Pons (tissue), 1 donor: ENCODE measurements at regions not wholly inside any gene's neighbourhood (a gene's known extent, or its start where the extent isn't known, plus 50 kb on each side); places are given as distances from the start of the nearest gene placed in this dataset.

Source experiments
- DNase-seq: peaks from one replicate; pipeline ENCODE4 v3.0.0-alpha.2; 2016; ENCODE audit warnings: low spot score

- no peak for DNase-seq
Observed at GRCh38 chr4:14046642-14047041, 419.1 kb upstream of the BOD1L1 start.

DNA sequence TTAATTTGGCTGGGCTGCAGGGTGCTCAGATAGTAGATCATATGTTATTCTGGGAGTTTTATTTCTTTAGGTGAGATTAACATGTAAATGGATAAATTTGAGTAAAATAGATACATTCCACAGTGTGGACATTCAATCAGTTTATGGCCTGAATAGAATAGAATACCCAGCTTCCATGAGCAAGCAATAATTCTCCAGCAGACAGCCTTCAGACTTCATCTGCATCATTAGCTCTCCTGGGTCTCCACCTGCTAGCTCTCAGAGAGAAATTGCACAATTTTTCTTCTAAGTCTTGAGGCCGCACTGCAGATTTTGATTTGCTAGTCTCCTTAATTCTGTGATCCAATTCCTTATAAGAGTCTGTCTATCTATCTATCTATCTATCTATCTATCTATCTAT is 420.3 kb upstream of the BOD1L1 start:
- no peak for DNase-seq

GRCh38 chr4:14049946-14050345 is 422.4 kb upstream of the BOD1L1 start:
- DNase-seq = no peak

GRCh38 chr4:14053291-14053690 is 425.8 kb upstream of the BOD1L1 start:
- no peak for DNase-seq

DNA sequence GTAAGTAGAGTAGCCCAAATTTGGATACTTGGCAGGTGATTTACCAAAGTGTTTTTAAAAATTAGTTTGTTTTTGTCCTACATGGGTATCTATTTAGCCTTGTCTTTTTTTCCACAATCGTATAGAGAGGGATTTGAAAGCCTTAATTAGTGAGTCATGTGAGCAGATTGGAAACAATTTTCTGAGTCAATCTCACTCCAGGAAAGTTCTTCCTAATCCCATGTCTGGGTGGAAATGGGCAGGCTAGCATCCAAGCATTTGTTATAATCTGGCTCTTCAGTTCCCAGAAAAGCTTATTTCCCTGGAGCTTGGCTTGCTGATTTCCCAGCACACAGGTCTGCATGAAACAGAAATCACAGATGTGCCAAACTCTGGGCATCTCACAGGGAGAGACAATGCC is 426.9 kb upstream of the BOD1L1 start:
- DNase-seq = no peak

DNA sequence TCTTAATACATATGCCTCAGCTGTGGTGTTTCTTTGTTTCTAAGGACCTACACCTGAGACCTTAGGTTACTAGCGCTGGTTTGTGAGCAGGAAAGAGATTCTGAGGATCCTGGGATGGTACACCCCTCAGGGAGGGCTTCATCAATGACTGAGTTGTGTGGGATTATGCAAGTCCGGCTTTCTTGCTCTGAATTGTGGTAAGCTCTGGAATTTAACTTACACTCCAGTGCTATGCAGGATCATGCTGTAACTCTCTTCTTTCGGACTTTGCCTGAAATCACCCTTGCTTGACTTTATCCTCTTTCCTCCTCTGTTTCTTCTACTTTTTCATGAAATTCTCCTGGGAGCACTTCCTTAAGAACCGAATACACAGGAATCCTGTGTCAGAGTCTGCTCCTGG is 431.5 kb upstream of the BOD1L1 start:
- DNase-seq = no peak

- DNase-seq = no peak
Observed at GRCh38 chr4:14064984-14065383, 437.5 kb upstream of the BOD1L1 start.

- no peak for DNase-seq
Observed at GRCh38 chr4:14065406-14065805, 437.9 kb upstream of the BOD1L1 start.

GRCh38 chr4:14066979-14067378 is 439.5 kb upstream of the BOD1L1 start:
- DNase-seq = no peak

DNA sequence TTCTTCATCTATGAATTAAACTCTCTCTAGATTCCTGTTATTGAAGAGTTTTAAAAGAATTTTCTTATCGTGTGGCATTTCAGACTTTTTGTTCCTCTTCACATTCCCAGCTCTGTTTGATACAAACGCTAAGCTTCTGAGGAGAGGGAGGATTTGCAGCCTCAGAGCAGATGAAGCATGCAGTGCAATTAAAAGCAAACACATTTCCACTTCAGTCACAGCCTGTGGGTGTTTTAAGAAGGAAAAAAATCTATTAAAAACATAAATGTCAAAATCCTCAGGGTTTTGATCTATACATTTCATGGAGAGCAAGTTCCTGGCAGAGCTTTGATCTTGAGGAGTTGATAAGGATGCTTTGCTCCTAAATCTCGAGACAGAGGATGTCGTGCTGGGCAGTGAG is 442.4 kb upstream of the BOD1L1 start:
- no peak for DNase-seq

DNA sequence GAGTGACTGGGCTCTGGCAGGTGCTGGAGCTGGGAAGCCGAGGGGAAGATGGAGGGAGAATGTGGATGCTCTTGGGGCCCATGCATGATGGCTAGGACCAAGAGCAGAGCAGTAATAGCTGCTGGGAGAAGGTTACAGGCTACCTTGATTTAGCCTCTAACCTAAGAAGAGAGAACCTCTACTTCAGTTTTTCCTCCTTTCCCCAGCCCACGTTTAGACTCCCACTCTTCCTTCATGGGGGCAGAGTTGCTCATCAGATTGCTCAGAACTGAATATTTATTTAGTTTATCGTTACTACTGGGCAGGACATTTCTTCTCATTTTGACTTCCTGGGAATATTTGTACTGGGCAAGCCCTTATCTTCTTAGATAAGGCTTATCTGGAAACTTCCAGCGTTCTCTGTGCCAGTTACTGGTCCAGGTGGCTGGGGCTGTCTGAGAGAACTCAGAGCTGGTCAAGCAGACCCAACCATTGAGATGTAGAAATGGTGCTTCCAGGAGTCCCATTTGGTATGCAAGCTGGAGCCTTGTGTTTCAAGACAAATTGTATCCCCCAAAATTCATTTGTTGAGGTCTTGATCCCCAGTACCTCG is 442.9 kb upstream of the BOD1L1 start:
- DNase-seq = no peak

- DNase-seq = no peak
Observed at GRCh38 chr4:14072506-14072905, 445.0 kb upstream of the BOD1L1 start.

GRCh38 chr4:14076776-14077175 is 449.3 kb upstream of the BOD1L1 start:
- no peak for DNase-seq

DNA sequence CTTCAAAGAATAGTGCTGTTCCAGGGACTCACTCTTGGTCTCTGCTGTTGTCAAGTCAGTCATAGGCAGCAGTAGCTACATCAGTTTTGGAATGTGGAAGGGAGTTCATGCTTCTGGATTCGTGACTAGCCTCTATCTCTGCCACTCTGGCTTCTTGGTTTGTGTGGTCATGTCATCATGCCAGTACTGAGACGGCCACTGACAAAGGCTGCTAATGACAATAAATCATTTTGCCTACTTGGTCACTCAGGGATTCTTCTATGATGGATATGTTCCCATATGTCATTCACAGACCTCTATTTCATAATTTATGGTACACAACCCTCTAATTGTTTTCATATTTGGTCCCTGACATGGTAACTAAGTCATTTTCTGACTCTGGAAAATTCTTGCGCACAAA is 450.8 kb upstream of the BOD1L1 start:
- DNase-seq = no peak

DNA sequence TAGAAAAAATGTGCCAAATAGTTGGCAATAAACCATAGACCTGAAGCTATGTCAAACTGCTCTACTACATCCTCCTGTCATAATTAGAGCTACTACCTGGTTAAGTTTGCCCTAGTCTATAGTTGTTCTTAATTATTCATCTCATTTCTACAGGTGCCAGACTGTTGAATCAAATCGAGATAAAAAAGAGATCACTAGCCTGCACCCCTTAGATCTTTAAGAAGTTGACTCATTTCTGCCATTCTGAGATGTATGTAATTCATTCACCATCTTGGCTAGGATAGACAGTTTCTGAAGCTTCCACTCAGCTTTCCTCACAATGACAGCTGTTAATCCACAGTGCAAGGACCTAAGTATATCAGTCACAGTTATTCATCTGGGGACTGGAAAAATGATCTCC is 452.1 kb upstream of the BOD1L1 start:
- DNase-seq = no peak

DNA sequence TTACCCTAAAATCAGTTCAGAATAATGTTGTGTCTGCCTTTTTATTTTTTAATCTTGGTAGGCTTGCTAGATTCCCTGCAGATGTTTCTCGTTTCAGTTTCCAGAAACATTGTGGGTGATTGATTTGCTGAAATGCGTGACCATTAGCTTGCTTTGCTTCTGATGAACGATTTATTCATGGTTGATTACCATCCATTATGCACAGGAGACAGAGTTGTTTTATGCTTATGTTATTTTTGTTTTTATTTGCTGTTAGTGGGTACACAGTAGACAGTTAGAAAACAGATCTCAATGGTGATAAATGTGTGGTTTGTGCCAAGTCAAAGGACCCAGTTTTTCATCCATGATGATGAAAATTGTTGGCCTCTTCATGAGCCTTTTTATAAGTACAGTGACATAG is 455.6 kb upstream of the BOD1L1 start:
- DNase-seq = no peak

- no peak for DNase-seq
Observed at GRCh38 chr4:14084598-14084997, 457.1 kb upstream of the BOD1L1 start.

DNA sequence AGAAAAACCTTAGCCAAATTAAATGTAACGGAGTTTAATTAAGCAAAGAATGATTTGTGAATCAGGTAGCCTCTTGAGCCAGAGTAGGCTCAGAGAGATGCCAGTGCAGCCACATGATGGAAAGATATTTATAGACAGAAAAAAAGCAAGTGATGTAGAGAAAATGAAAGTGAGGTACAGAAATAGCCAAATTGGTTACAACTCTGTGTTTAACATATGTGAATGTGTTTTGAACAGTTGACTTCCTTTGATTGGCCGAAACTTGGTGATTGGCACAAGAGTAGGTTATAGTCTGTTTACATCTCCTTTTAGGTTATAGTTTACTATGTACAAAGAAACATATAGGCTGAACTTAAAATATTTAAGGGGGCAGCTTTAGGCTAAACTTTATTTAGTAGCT is 459.9 kb upstream of the BOD1L1 start:
- no peak for DNase-seq

DNA sequence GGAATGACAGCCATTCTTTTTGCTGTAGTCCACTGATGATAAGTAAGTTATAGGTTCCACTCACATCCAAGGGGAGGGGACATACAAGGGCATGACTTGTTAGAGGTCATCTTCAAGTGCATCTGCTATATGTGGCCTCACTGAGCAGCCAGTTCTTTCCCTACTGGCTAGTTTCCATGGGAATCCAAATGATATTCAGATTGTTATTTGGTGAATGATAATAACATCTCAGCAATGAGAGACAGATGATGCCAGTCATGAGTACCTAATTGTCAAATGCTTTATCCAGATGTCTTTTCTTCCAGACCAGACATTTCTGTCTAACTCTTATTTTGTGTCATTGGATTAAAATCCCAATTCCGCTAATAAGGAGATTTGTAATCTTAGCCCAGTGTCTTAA is 460.4 kb upstream of the BOD1L1 start:
- DNase-seq = no peak

DNA sequence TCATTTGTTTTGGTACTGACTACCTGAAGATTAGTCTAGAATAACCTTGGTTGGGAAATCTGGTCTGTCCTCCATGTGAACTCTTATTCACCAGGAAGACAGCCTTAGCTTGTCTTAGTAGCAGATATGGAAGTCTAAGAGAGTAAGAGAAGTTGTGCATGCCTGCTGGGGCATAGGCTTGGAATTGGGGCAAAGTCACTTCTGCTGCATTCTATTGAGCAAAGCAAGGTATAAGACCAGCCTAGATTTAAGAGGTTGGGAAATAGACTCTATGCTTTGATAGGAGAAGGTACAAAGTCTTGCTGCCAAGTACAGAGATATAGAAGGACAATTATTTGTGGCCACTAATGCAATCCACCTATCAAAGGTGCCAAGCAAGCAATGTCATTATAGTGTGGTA is 464.0 kb upstream of the BOD1L1 start:
- no peak for DNase-seq

GRCh38 chr4:14091966-14092365 is 464.4 kb upstream of the BOD1L1 start:
- no peak for DNase-seq

- DNase-seq = no peak
Observed at GRCh38 chr4:14092741-14093140, 465.2 kb upstream of the BOD1L1 start.

DNA sequence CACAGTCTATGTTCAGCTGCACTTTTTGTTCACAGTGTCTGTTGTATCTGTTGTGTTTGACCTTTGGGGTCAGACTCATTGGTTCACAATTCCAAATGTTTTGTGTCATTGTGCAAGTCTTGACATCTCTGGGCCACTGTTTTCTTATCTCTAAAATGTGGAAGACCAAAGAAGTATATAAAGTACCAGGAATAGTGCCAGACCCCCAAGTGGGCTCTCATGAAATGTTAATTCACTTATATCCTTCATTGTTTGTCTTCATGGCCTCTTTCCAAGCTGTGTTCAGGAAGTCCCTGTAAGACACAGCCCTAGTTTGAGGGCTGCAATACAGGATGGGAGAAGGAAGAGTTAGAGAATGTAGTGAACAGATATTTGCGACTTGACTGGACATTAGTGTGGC is 468.3 kb upstream of the BOD1L1 start:
- DNase-seq = no peak

GRCh38 chr4:14096396-14096965 is 469.0 kb upstream of the BOD1L1 start:
- no peak for DNase-seq

- DNase-seq = no peak
Observed at GRCh38 chr4:14100349-14100748, 472.8 kb upstream of the BOD1L1 start.
